ENCODE measurements at regions not wholly inside any gene's neighbourhood (a gene's known extent, or its start where the extent isn't known, plus 50 kb on each side); places are given as distances from the start of the nearest gene placed in this dataset.

DNA sequence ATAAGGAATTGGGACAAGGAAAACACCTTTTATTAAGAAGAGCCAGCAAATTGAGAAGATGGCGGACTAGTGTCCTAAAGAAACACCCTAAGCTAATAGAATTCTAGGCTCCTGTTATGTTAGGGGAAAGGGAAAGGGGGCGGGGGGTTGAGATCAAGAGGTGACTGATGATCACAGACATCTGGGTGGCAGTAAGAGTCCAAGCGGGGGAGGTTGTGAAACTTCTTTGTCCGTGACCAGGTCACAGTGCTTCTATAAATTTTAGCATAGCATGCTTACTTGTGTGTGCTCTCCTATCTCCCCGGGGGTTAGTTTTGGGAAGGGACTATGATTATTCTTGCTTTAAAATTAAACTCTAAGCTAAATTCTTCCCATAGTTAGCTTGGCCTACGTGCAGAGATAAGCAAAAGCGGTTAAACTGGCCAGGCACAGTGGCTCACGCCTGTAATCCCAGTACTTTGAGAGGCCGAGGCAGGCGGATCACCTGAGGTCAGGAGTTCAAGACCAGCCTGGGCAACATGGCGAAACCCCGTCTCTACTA lies 262.1 kb downstream of the SKIDA1 start:
- Mint-ChIP-seq H3K27ac (ENCODE audit: unreplicated experiment) (no peak overlapping the region), H3K9me3 (ENCODE audit: low read depth, unreplicated experiment) (no peaks in the 10 kb centered on the region), H3K4me1 (ENCODE audit: low read depth, unreplicated experiment) (peaks cover 8% of the 10 kb centered on the region), H3K36me3 (ENCODE audit: insufficient read depth, unreplicated experiment) (peaks cover 5% of the 10 kb centered on the region), H3K27me3 (ENCODE audit: unreplicated experiment) (no peaks in the 10 kb centered on the region), H3K4me3 (ENCODE audit: low read depth, unreplicated experiment) (no peak overlapping the region)
- BruUV-seq (replicated peaks) = no TSS peak
- CTCF ChIA-PET = no interaction called here
- TF ChIP-seq, protein P1, sequence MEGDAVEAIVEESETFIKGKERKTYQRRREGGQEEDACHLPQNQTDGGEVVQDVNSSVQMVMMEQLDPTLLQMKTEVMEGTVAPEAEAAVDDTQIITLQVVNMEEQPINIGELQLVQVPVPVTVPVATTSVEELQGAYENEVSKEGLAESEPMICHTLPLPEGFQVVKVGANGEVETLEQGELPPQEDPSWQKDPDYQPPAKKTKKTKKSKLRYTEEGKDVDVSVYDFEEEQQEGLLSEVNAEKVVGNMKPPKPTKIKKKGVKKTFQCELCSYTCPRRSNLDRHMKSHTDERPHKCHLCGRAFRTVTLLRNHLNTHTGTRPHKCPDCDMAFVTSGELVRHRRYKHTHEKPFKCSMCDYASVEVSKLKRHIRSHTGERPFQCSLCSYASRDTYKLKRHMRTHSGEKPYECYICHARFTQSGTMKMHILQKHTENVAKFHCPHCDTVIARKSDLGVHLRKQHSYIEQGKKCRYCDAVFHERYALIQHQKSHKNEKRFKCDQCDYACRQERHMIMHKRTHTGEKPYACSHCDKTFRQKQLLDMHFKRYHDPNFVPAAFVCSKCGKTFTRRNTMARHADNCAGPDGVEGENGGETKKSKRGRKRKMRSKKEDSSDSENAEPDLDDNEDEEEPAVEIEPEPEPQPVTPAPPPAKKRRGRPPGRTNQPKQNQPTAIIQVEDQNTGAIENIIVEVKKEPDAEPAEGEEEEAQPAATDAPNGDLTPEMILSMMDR (IDR thresholded peaks at IDR 0.05; ENCODE audit: unreplicated experiment) = no peak
- intact Hi-C loops (cut with micrococcal nuclease; ENCODE audit: unreplicated experiment) = no loop called here
- DNase-seq = no peak

DNA sequence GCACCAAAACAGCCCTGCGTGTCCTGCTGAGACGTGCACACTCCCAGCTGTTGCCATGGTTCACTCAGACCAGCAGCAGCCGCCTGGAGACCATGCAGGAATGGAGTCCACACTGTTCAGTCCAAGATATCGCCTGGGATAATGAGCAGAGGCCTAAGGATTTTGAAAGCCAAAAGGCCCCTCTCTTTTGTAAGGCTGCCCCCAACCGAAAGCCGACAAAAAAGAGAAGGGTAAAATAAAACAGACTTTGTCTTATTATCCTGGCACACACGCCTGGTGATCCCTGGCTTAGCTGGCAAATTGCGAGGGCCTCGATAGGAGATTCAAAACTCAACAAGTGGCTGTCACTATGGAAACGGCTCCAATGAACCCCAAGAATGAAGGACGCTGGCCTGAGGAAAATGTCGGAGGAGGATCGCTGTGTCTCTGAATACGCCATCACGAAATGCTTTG lies 263.6 kb downstream of the SKIDA1 start:
- intact Hi-C loops (cut with micrococcal nuclease; ENCODE audit: unreplicated experiment) = no loop called here
- no TSS peak for BruUV-seq (replicated peaks)
- Mint-ChIP-seq H3K27me3 (ENCODE audit: unreplicated experiment) (no peaks in the 10 kb centered on the region), H3K4me1 (ENCODE audit: low read depth, unreplicated experiment) (peaks cover 8% of the 10 kb centered on the region), H3K36me3 (ENCODE audit: insufficient read depth, unreplicated experiment) (peaks cover 5% of the 10 kb centered on the region), H3K4me3 (ENCODE audit: low read depth, unreplicated experiment) (no peak overlapping the region), H3K27ac (ENCODE audit: unreplicated experiment) (no peak overlapping the region), H3K9me3 (ENCODE audit: low read depth, unreplicated experiment) (no peaks in the 10 kb centered on the region)
- CTCF ChIA-PET = no interaction called here
- no peak for DNase-seq
- TF ChIP-seq, protein P1 (IDR thresholded peaks at IDR 0.05; ENCODE audit: unreplicated experiment) = no peak

DNA sequence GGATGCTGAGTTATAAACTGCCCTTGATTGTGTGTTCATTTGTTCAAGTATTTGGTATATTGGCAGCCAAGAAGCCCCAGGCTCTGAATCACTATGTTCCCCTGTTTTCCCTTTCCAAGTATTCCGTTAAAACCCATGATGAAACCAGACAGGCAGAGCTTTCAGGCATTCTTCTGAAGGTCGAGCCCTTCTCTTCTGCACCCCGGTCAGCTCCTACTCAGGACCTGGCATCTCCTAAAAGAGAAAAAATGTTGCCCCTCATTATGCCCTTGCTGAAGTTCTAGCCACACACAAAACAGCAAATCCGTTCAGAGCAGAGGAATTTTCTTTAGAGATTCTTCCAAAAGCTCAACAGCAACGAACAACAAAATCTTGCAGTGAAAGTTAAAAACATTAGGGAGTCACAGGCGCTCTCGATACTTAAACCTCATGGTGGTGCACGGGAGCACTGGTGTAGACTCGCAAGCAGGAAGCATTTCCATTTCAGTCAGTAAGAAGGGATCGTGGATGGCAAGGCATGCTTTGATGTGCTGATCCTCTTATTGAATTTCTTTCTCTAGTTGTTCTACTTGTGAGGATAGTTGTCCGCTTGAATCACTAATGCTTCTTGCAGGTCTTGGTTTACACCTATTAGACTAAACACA lies 264.9 kb downstream of the SKIDA1 start:
- peaks cover 5% of the 10 kb centered on the region for H3K36me3 Mint-ChIP-seq (ENCODE audit: insufficient read depth, unreplicated experiment)
- no peak overlapping the region for H3K27ac Mint-ChIP-seq (ENCODE audit: unreplicated experiment)
- CTCF ChIA-PET = no interaction called here
- no peaks in the 10 kb centered on the region for H3K9me3 Mint-ChIP-seq (ENCODE audit: low read depth, unreplicated experiment)
- TF ChIP-seq, protein P1 (IDR thresholded peaks at IDR 0.05; ENCODE audit: unreplicated experiment) = no peak
- peaks cover 7% of the 10 kb centered on the region for H3K4me1 Mint-ChIP-seq (ENCODE audit: low read depth, unreplicated experiment)
- intact Hi-C loops (cut with micrococcal nuclease; ENCODE audit: unreplicated experiment) = no loop called here
- DNase-seq = no peak
- no peak overlapping the region for H3K4me3 Mint-ChIP-seq (ENCODE audit: low read depth, unreplicated experiment)
- no TSS peak for BruUV-seq (replicated peaks)
- H3K27me3 Mint-ChIP-seq (ENCODE audit: unreplicated experiment) = no peaks in the 10 kb centered on the region

DNA sequence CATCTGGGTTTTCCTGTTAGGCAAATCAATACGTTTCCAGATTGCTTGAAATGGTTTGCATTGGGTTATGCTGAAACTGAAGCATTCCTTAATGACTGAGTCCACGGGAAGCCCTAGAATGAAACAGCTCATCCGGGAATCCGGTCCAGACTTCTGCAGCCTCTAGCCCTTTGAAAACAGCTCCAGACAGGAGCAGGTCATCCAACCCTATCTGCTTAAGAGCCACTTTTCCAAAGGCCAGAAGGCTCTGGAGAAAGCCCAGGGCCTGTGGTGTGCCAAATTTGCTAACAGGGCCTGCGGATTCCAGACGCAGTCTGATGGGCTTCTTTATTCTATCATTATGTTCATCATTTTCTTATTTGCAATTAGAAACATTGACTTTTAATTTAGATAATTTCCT lies 265.4 kb downstream of the SKIDA1 start:
- Mint-ChIP-seq H3K9me3 (ENCODE audit: low read depth, unreplicated experiment) (no peaks in the 10 kb centered on the region), H3K36me3 (ENCODE audit: insufficient read depth, unreplicated experiment) (peaks cover under 1% of the 10 kb centered on the region), H3K4me1 (ENCODE audit: low read depth, unreplicated experiment) (peaks cover 1% of the 10 kb centered on the region), H3K4me3 (ENCODE audit: low read depth, unreplicated experiment) (no peak overlapping the region), H3K27ac (ENCODE audit: unreplicated experiment) (no peak overlapping the region), H3K27me3 (ENCODE audit: unreplicated experiment) (no peaks in the 10 kb centered on the region)
- TF ChIP-seq, protein P1 (IDR thresholded peaks at IDR 0.05; ENCODE audit: unreplicated experiment) = no peak
- no peak for DNase-seq
- intact Hi-C loops (cut with micrococcal nuclease; ENCODE audit: unreplicated experiment) = no loop called here
- BruUV-seq (replicated peaks) = no TSS peak
- CTCF ChIA-PET = no interaction called here
